ENCODE measurements at regions not wholly inside any gene's neighbourhood (a gene's known extent, or its start where the extent isn't known, plus 50 kb on each side); places are given as distances from the start of the nearest gene placed in this dataset.

DNA sequence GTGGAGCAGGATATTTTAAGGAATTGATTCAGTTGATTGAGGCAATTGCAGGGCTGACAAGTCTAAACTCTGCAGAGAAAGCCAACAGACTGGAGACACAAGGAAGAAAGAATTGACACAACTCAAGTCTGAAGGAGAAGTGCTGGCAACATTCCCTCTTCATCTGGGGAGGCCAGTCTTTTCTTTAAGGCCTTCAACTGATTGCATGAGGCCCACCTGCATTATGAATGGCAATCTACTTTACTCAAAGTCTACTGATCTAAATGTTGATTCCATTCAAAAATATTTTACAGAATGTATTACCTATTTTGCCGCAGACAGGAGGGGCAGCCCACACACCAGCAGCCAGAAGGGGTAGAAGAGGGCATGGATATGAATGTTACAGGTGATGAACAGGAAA is 425.2 kb downstream of the PCDH10 start:
- TF ChIP-seq, protein P1, sequence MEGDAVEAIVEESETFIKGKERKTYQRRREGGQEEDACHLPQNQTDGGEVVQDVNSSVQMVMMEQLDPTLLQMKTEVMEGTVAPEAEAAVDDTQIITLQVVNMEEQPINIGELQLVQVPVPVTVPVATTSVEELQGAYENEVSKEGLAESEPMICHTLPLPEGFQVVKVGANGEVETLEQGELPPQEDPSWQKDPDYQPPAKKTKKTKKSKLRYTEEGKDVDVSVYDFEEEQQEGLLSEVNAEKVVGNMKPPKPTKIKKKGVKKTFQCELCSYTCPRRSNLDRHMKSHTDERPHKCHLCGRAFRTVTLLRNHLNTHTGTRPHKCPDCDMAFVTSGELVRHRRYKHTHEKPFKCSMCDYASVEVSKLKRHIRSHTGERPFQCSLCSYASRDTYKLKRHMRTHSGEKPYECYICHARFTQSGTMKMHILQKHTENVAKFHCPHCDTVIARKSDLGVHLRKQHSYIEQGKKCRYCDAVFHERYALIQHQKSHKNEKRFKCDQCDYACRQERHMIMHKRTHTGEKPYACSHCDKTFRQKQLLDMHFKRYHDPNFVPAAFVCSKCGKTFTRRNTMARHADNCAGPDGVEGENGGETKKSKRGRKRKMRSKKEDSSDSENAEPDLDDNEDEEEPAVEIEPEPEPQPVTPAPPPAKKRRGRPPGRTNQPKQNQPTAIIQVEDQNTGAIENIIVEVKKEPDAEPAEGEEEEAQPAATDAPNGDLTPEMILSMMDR (IDR thresholded peaks at IDR 0.05; ENCODE audit: low read depth, low read length, missing input control) = no peak
- TF ChIP-seq MAX (IDR thresholded peaks at IDR 0.05) (no peak), TAF1 (conservative IDR thresholded peaks at IDR 0.05) (no peak), REST (IDR thresholded peaks at IDR 0.05) (no peak), JUND (IDR thresholded peaks at IDR 0.05) (no peak), RAD21 (IDR thresholded peaks at IDR 0.05) (no peak)
- TF ChIP-seq, protein P2, sequence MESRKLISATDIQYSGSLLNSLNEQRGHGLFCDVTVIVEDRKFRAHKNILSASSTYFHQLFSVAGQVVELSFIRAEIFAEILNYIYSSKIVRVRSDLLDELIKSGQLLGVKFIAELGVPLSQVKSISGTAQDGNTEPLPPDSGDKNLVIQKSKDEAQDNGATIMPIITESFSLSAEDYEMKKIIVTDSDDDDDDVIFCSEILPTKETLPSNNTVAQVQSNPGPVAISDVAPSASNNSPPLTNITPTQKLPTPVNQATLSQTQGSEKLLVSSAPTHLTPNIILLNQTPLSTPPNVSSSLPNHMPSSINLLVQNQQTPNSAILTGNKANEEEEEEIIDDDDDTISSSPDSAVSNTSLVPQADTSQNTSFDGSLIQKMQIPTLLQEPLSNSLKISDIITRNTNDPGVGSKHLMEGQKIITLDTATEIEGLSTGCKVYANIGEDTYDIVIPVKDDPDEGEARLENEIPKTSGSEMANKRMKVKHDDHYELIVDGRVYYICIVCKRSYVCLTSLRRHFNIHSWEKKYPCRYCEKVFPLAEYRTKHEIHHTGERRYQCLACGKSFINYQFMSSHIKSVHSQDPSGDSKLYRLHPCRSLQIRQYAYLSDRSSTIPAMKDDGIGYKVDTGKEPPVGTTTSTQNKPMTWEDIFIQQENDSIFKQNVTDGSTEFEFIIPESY (IDR thresholded peaks at IDR 0.05) = no peak
